Activated CD4-positive, CD25-positive, alpha-beta regulatory T cell treated with anti-CD3 and anti-CD28 coated beads, Interleukin-2, amount 50 U/mL, for 16 hours (primary cell): ENCODE measurements at regions not wholly inside any gene's neighbourhood (a gene's known extent, or its start where the extent isn't known, plus 50 kb on each side); places are given as distances from the start of the nearest gene placed in this dataset.

ENCODE experiments used
- DNase-seq: peaks from one replicate; pipeline ENCODE4 v3.0.0-alpha.2; 2020; ENCODE audit warnings: low read depth, low spot score

- no peak for DNase-seq
Measured at GRCh38 chrX:5829469-5829868, 399.2 kb downstream of the NLGN4X start.

- DNase-seq = no peak
Measured at GRCh38 chrX:5829060-5829459, 399.6 kb downstream of the NLGN4X start.

DNA sequence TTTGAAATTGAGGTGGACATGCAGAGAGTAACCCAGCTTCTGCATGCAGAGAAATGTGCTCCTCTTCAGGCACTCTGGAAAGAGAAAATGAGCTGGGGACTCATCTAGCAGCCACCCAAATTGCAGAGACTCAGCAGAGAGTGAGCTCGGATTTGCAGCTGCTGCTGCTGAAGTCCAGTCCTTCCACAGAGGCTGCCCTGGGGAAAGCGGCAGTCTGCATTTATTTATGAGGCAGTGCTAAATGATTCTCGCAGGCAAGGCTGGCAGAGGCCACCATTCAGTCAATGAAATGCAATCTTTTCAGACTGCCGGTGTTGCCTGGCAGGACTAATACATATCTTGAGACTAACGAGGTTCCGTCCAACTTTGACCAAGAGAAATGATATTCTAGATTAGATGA is 404.8 kb downstream of the NLGN4X start:
- DNase-seq = no peak

GRCh38 chrX:5810636-5811035 is 418.0 kb downstream of the NLGN4X start:
- DNase-seq = no peak

GRCh38 chrX:5807181-5807580 is 421.5 kb downstream of the NLGN4X start:
- no peak for DNase-seq

GRCh38 chrX:5802391-5802790 is 426.3 kb downstream of the NLGN4X start:
- no peak for DNase-seq

GRCh38 chrX:5791721-5792120 is 436.9 kb downstream of the NLGN4X start:
- no peak for DNase-seq

DNA sequence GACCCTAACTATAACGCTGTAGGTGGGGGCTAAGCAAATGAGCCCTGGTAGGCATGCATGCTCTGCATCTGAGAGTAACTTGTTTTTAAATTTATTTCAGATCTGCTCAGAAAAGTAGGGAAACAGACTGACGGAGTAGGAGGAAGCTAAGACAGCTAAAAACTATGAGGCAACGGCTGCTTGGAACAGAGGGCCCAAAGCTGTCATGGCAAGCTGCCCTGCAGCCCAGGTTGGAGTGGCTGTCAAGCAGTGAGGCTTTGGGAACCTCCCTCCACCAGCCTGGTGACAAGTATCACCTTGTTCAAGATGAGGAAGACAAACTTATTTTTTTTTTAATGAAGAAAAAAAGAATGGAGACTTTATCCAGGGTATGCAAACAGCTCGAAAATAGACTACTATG is 439.8 kb downstream of the NLGN4X start:
- no peak for DNase-seq

DNA sequence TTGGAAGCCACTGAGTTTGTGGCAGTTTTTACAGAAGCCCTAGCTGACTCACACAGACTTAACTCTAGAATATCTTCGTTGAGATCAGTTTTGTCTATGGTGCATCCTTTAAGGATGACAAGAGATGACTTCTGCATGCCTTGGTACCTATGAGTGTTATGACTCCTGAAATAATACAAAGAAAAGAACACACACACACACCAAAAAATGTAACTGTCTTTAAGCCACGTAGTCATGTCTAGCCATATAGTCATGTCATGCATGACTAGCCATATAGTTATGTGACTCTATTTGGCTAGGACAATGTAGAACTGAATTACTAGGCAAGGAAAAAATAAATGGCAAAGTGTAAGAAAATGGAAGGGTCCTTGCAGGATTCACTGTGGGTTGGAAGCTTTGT is 447.8 kb downstream of the NLGN4X start:
- DNase-seq = no peak

- no peak for DNase-seq
Measured at GRCh38 chrX:5775846-5776430, 452.7 kb downstream of the NLGN4X start.

DNA sequence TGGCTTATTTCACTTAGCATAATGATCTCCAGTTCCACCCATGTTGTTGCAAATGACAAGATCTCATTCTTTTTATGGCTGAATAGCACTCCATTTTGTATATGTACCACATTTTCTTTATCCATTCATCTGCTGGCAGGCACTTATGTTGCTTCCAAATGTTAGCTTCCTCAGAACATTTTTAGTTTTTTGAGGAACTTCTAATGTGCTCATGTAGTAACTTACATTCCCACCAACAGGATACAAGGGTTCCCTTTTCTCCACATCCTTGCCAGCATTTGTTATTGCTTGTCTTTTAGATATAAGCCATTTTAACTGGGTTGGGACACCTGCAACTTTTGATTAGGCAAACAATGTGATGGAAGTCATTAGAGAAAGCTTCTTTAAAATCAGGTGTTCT is 454.2 kb downstream of the NLGN4X start:
- DNase-seq = no peak

GRCh38 chrX:5771441-5771840 is 457.2 kb downstream of the NLGN4X start:
- DNase-seq = no peak

- DNase-seq = no peak
Measured at GRCh38 chrX:5756616-5757015, 472.1 kb downstream of the NLGN4X start.

DNA sequence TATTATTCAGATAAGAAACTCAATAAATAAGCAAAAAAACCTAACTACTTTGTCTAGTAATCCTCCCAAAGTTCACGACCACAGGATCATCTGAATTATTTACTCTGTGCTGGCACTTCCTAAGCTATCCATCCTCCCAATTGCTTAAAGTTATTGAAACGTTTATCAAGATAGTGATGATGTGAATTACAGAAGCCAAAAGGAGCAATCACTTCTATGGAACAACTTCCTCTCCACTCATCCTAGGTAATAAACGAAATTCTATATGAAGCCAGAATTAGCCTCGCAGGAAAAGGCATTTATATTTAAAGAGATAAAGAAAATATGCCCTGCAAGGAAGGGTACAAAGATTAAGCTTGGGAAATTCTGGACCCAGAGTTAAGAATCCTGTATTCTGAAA is 475.4 kb downstream of the NLGN4X start:
- DNase-seq = no peak

- no peak for DNase-seq
Measured at GRCh38 chrX:5752831-5753230, 475.8 kb downstream of the NLGN4X start.

- DNase-seq = no peak
Measured at GRCh38 chrX:5748586-5749150, 480.0 kb downstream of the NLGN4X start.

GRCh38 chrX:5746231-5746630 is 482.4 kb downstream of the NLGN4X start:
- DNase-seq = no peak

DNA sequence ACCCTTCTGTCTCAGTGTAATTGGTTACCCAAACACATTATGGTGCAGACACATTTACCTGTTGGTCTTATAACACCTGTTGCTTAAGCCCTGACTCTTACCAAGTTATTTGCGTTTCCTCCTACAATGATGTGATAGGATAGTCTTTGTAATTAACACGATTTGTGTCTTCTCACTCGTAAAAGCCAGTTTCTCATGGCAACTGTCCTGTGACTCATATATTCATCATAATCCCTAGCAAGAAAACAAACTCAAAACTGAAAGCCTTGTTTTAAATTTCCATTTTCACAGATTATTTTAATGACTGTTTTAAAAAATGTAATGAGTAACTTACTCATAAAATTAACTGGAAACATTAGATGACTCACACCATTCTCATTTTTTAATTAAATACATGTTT is 495.2 kb downstream of the NLGN4X start:
- no peak for DNase-seq

DNA sequence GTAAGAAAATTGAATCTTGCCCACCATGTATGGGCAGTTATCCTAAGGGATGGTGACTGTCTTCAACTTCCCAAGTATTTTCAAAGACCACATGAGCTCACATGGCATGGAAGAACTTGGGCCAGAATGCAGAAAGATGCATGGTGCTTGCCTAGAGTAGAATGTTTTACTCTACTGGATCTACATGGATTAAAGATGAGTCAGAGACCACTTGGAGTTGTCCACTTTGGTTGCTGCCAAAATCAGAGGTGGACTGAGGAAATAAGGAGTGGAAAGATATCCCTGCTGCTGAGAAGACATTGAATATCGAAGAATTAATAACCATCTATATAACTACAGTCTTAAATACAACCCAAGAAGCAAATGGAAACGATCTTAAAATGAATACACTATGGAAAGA is 498.1 kb downstream of the NLGN4X start:
- DNase-seq = no peak

DNA sequence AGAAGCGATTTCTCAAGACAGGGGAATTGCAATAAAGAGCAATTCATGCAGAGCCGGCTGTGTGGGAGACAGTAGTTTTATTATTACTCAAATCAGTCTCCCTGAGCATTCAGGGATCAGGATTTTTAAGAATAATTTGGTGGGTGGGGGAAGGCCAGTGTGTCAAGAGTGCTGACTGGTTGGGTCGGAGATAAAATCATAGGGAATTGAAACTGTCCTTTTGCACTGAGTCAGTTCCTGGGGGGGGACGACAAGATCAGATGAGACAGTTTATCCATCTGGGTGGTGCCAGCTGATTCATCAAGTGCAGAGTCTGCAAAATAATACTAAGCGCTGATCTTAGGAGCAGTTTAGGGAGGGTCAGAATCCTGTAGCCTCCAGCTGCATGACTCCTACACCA is 502.4 kb downstream of the NLGN4X start:
- DNase-seq = no peak

GRCh38 chrX:5724123-5724522 is 504.5 kb downstream of the NLGN4X start:
- DNase-seq = no peak

- no peak for DNase-seq
Measured at GRCh38 chrX:5718651-5719050, 510.0 kb downstream of the NLGN4X start.

DNA sequence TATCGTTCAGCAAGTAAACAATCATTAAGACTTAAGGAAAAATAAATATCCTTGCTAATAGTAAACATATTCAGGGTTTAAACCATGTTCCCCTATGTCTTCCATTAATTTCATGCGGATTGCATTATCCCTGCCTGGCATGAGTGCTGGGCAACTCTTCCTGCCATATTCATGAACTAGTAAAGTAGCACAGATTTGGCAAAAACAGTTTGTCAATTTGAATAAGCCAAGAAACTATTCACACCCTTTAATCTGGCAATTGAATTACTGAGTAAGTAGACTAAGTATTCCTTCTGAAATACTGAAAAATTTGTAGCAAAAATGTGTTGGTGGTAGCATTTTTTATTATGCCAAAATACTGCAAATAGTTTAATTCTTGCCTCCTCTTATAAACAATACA is 512.0 kb downstream of the NLGN4X start:
- DNase-seq = no peak

DNA sequence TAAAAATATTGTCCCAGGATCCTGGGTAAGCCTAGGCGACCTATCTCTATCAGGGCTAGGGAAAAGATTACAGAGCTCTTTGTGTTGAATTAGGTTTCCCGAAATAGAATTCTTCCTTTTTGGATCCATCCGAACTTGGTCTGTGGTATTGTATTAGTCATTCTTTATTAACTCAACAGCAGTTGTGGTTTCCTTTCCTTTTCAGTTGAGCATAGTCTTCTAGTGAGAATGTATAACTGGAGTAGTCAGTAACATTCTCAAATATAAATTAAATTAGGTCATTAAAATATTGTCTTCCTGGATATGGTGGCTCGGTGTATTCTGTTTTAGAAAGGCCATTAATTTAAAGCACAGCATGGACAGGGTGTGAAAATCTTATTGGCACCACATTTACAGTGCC is 520.4 kb downstream of the NLGN4X start:
- no peak for DNase-seq
